ENCODE measurements at regions not wholly inside any gene's neighbourhood (a gene's known extent, or its start where the extent isn't known, plus 50 kb on each side); places are given as distances from the start of the nearest gene placed in this dataset.

- Histone ChIP-seq H3K4me1 (ENCODE audit: control insufficient read depth, insufficient read depth, low read length) (no peaks in the 10 kb centered on the region), H3K27me3 (ENCODE audit: control insufficient read depth, insufficient read depth, low read length) (peaks cover 2% of the 10 kb centered on the region)
Measured at GRCh38 chr22:47718337-47718736, 955.9 kb downstream of the TBC1D22A start.

GRCh38 chr22:47716890-47717615, 954.6 kb downstream of the TBC1D22A start:
- Histone ChIP-seq H3K4me1 (ENCODE audit: control insufficient read depth, insufficient read depth, low read length) (no peaks in the 10 kb centered on the region), H3K27ac (ENCODE audit: low read depth, low read length) (no peak overlapping the region), H3K36me3 (ENCODE audit: control insufficient read depth, insufficient read depth, low read length) (no peaks in the 10 kb centered on the region), H3K9ac (ENCODE audit: low read length) (no peak overlapping the region), H3K27me3 (ENCODE audit: control insufficient read depth, insufficient read depth, low read length) (peaks cover 2% of the 10 kb centered on the region), H3K4me3 (ENCODE audit: low read length) (no peak overlapping the region)

More at GRCh38 chr22:47718337-47718736, 955.9 kb downstream of the TBC1D22A start:
- H3K36me3 ChIP-seq (ENCODE audit: control insufficient read depth, insufficient read depth, low read length), result no peaks in the 10 kb centered on the region
- H3K27ac ChIP-seq (ENCODE audit: low read depth, low read length), result no peak overlapping the region
- no peak overlapping the region for H3K4me3 ChIP-seq (ENCODE audit: low read length)
- H3K9ac ChIP-seq (ENCODE audit: low read length), result no peak overlapping the region

- no peak overlapping the region for H3K4me3 ChIP-seq (ENCODE audit: low read length)
- H3K27me3 ChIP-seq (ENCODE audit: control insufficient read depth, insufficient read depth, low read length), result peaks cover 2% of the 10 kb centered on the region
- no peaks in the 10 kb centered on the region for H3K36me3 ChIP-seq (ENCODE audit: control insufficient read depth, insufficient read depth, low read length)
- H3K27ac ChIP-seq (ENCODE audit: low read depth, low read length), result no peak overlapping the region
- H3K9ac ChIP-seq (ENCODE audit: low read length), result no peak overlapping the region
- H3K4me1 ChIP-seq (ENCODE audit: control insufficient read depth, insufficient read depth, low read length), result no peaks in the 10 kb centered on the region
Measured at GRCh38 chr22:47715866-47716578, 953.6 kb downstream of the TBC1D22A start.

DNA sequence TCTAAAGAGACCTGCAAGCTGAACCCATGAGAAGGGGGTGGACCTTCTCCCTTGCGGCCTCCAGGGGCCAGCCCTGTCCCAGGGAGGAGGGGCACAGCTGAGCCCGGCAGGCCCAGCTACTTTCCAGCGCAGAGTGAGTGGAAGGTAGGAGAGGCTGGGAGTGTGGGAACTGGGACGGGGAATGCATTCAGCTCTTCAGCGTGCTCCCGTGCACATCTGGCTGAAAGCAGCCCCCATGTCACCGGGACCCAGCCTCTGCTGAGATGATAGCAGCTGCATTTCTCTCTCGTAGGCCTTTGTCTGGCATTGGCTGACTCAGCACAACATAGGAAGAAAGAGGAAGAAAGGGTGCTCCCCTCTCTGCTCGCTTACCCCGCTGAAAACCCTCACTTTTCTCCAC, 951.5 kb downstream of the TBC1D22A start:
- H3K36me3 ChIP-seq (ENCODE audit: control insufficient read depth, insufficient read depth, low read length), result no peaks in the 10 kb centered on the region
- no peak overlapping the region for H3K27ac ChIP-seq (ENCODE audit: low read depth, low read length)
- H3K9ac ChIP-seq (ENCODE audit: low read length), result no peak overlapping the region
- H3K4me1 ChIP-seq (ENCODE audit: control insufficient read depth, insufficient read depth, low read length), result no peaks in the 10 kb centered on the region
- no peak overlapping the region for H3K4me3 ChIP-seq (ENCODE audit: low read length)
- H3K27me3 ChIP-seq (ENCODE audit: control insufficient read depth, insufficient read depth, low read length), result no peaks in the 10 kb centered on the region

DNA sequence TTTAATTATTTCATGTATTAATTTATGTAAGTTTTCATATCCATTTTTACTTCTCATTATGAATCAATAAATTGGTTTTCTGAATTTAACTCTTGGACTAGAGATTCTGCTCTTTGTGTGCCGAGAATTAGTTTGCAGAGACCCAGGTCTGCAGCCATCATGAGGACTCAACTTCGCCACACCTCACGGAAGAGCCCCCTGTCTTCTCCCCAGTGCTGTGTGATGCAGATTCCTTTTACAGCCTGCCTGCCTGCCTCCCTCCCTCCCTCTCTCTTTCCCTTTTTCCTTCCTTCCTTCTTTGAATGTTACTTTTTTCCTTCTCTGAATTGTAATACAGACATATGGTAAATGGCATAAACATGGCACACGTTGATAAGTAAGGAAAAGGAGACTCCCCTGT, 947.7 kb downstream of the TBC1D22A start:
- H3K27me3 ChIP-seq (ENCODE audit: control insufficient read depth, insufficient read depth, low read length), result no peaks in the 10 kb centered on the region
- H3K36me3 ChIP-seq (ENCODE audit: control insufficient read depth, insufficient read depth, low read length), result no peaks in the 10 kb centered on the region
- no peak overlapping the region for H3K9ac ChIP-seq (ENCODE audit: low read length)
- H3K4me3 ChIP-seq (ENCODE audit: low read length), result no peak overlapping the region
- no peak overlapping the region for H3K27ac ChIP-seq (ENCODE audit: low read depth, low read length)
- H3K4me1 ChIP-seq (ENCODE audit: control insufficient read depth, insufficient read depth, low read length), result no peaks in the 10 kb centered on the region

- H3K9ac ChIP-seq (ENCODE audit: low read length), result no peak overlapping the region
- H3K4me3 ChIP-seq (ENCODE audit: low read length), result no peak overlapping the region
- no peak overlapping the region for H3K27ac ChIP-seq (ENCODE audit: low read depth, low read length)
- no peaks in the 10 kb centered on the region for H3K27me3 ChIP-seq (ENCODE audit: control insufficient read depth, insufficient read depth, low read length)
- H3K4me1 ChIP-seq (ENCODE audit: control insufficient read depth, insufficient read depth, low read length), result no peaks in the 10 kb centered on the region
- H3K36me3 ChIP-seq (ENCODE audit: control insufficient read depth, insufficient read depth, low read length), result no peaks in the 10 kb centered on the region
Measured at GRCh38 chr22:47705350-47705749, 942.9 kb downstream of the TBC1D22A start.

DNA sequence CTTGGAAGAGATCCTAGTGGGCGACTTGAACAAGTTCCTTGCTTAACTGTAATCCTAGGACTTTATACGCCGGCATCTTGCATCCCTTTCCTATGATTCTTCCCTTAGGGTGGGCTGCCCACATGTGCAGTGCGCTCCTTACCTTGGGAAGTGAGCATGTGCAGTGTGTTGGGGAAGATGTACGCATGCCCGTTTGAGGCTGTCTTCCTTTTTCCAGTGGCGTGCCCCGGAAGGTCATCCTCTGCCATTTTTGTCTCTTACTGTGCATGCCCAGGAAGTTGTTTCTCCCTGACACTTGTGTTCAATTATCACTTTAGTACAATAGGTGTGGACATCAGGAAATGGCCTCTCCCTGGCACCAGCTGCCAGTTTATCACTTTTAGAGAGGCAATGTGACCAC, 936.5 kb downstream of the TBC1D22A start:
- Histone ChIP-seq H3K9ac (ENCODE audit: low read length) (no peak overlapping the region), H3K4me3 (ENCODE audit: low read length) (no peak overlapping the region), H3K36me3 (ENCODE audit: control insufficient read depth, insufficient read depth, low read length) (no peaks in the 10 kb centered on the region), H3K27ac (ENCODE audit: low read depth, low read length) (no peak overlapping the region), H3K27me3 (ENCODE audit: control insufficient read depth, insufficient read depth, low read length) (no peaks in the 10 kb centered on the region), H3K4me1 (ENCODE audit: control insufficient read depth, insufficient read depth, low read length) (no peaks in the 10 kb centered on the region)

- no peaks in the 10 kb centered on the region for H3K27me3 ChIP-seq (ENCODE audit: control insufficient read depth, insufficient read depth, low read length)
- H3K4me3 ChIP-seq (ENCODE audit: low read length), result no peak overlapping the region
- H3K9ac ChIP-seq (ENCODE audit: low read length), result no peak overlapping the region
- no peaks in the 10 kb centered on the region for H3K36me3 ChIP-seq (ENCODE audit: control insufficient read depth, insufficient read depth, low read length)
- H3K4me1 ChIP-seq (ENCODE audit: control insufficient read depth, insufficient read depth, low read length), result no peaks in the 10 kb centered on the region
- H3K27ac ChIP-seq (ENCODE audit: low read depth, low read length), result no peak overlapping the region
Measured at GRCh38 chr22:47697861-47698260, 935.4 kb downstream of the TBC1D22A start.

GRCh38 chr22:47696776-47697175, 934.3 kb downstream of the TBC1D22A start:
- H3K36me3 ChIP-seq (ENCODE audit: control insufficient read depth, insufficient read depth, low read length), result no peaks in the 10 kb centered on the region

DNA sequence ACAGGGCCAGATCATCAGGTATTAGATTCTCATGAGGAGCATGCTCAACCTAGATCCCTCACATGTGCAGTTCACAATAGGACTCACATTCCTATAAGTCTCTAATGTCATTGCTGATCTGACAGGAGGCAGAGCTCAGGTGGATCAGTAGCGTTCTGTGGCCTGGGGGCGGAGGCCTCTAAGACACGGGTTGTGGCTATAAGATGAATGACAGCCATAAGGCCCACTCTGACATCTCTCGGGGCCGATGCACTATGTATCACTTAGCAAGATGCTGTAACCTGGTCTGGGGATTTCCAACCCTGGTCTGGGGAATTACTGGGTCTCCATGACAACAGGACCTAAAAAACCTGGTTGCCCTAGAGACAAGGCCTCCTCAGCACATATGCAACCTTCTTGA, 932.7 kb downstream of the TBC1D22A start:
- Histone ChIP-seq H3K9ac (ENCODE audit: low read length) (no peak overlapping the region), H3K27ac (ENCODE audit: low read depth, low read length) (no peak overlapping the region), H3K4me3 (ENCODE audit: low read length) (no peak overlapping the region), H3K27me3 (ENCODE audit: control insufficient read depth, insufficient read depth, low read length) (no peaks in the 10 kb centered on the region), H3K4me1 (ENCODE audit: control insufficient read depth, insufficient read depth, low read length) (no peaks in the 10 kb centered on the region), H3K36me3 (ENCODE audit: control insufficient read depth, insufficient read depth, low read length) (no peaks in the 10 kb centered on the region)

More at GRCh38 chr22:47696776-47697175, 934.3 kb downstream of the TBC1D22A start:
- Histone ChIP-seq H3K4me3 (ENCODE audit: low read length) (no peak overlapping the region), H3K4me1 (ENCODE audit: control insufficient read depth, insufficient read depth, low read length) (no peaks in the 10 kb centered on the region), H3K9ac (ENCODE audit: low read length) (no peak overlapping the region), H3K27me3 (ENCODE audit: control insufficient read depth, insufficient read depth, low read length) (no peaks in the 10 kb centered on the region), H3K27ac (ENCODE audit: low read depth, low read length) (no peak overlapping the region)

GRCh38 chr22:47694536-47695130, 932.2 kb downstream of the TBC1D22A start:
- no peak overlapping the region for H3K9ac ChIP-seq (ENCODE audit: low read length)
- H3K27me3 ChIP-seq (ENCODE audit: control insufficient read depth, insufficient read depth, low read length), result no peaks in the 10 kb centered on the region
- H3K27ac ChIP-seq (ENCODE audit: low read depth, low read length), result no peak overlapping the region
- no peaks in the 10 kb centered on the region for H3K4me1 ChIP-seq (ENCODE audit: control insufficient read depth, insufficient read depth, low read length)
- no peak overlapping the region for H3K4me3 ChIP-seq (ENCODE audit: low read length)
- no peaks in the 10 kb centered on the region for H3K36me3 ChIP-seq (ENCODE audit: control insufficient read depth, insufficient read depth, low read length)

DNA sequence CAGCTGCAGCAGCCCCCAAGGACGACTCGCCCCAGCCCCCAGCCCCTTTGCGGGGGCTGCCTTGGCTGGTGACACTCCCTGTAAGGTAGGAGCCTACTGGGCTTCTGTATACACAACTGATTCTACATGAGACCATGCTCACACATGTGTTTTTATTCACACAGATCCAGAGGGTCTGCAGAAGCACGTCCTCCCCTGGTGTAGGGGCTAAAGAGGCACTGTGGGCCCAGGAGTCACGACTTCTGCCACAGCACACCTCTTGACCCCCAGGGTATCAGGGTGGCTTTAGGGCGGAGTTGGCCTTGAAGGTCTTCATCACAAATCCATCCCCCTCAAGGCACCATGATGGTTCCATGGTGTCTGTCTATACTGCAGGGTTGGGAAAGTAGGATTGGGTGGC, 931.2 kb downstream of the TBC1D22A start:
- Histone ChIP-seq H3K9ac (ENCODE audit: low read length) (no peak overlapping the region), H3K36me3 (ENCODE audit: control insufficient read depth, insufficient read depth, low read length) (no peaks in the 10 kb centered on the region), H3K27ac (ENCODE audit: low read depth, low read length) (no peak overlapping the region), H3K27me3 (ENCODE audit: control insufficient read depth, insufficient read depth, low read length) (no peaks in the 10 kb centered on the region), H3K4me1 (ENCODE audit: control insufficient read depth, insufficient read depth, low read length) (no peaks in the 10 kb centered on the region), H3K4me3 (ENCODE audit: low read length) (no peak overlapping the region)
